Osteoblast (primary cell): ENCODE measurements at regions not wholly inside any gene's neighbourhood (a gene's known extent, or its start where the extent isn't known, plus 50 kb on each side); places are given as distances from the start of the nearest gene placed in this dataset.

Source experiments
- DNase-seq: peaks from one replicate; pipeline ENCODE4 v3.0.0; 2011; ENCODE audit warnings: low spot score, mixed read lengths; ENCODE audit not compliant: insufficient read length; ENCODE audit errors: missing footprints
- H2AFZ ChIP-seq: 2 replicates; pipeline ENCODE4 v1.6.0; 2011; ENCODE audit warnings: mild to moderate bottlenecking, low read length
- H3K27ac ChIP-seq: 2 replicates; pipeline ENCODE4 v1.5.1; 2011; ENCODE audit warnings: mild to moderate bottlenecking, low read depth, low read length, moderate library complexity
- H3K27me3 ChIP-seq: 2 replicates; pipeline ENCODE4 v1.6.0; 2012; ENCODE audit warnings: mild to moderate bottlenecking, control low read depth, inconsistent platforms, low read length, moderate library complexity; ENCODE audit not compliant: insufficient read depth
- H3K36me3 ChIP-seq: 2 replicates; pipeline ENCODE4 v1.5.1; 2011; ENCODE audit warnings: mild to moderate bottlenecking, low read length, control low read depth, moderate library complexity; ENCODE audit not compliant: insufficient read depth
- H3K4me1 ChIP-seq: 2 replicates; pipeline ENCODE4 v1.5.1; 2011; ENCODE audit warnings: mild to moderate bottlenecking, low read length, control low read depth, moderate library complexity; ENCODE audit not compliant: insufficient read depth
- H3K4me2 ChIP-seq: 2 replicates; pipeline ENCODE4 v1.6.0; 2011; ENCODE audit warnings: mild to moderate bottlenecking, low read length; ENCODE audit not compliant: insufficient read depth
- H3K4me3 ChIP-seq: fragments of 200-600 bp; sonication (generic); 3 replicates; pipeline ENCODE4 v1.5.1; 2012; ENCODE audit warnings: mild to moderate bottlenecking, low read length, inconsistent platforms; ENCODE audit not compliant: insufficient read depth
- H3K79me2 ChIP-seq: 2 replicates; pipeline ENCODE4 v1.6.0; 2012; ENCODE audit warnings: mild to moderate bottlenecking, low read length, control low read depth, inconsistent platforms; ENCODE audit not compliant: insufficient read depth
- H3K9me3 ChIP-seq: 2 replicates; pipeline ENCODE4 v1.5.1; 2011; ENCODE audit warnings: low read depth, low read length, control low read depth
- H4K20me1 ChIP-seq: 2 replicates; pipeline ENCODE4 v1.6.0; 2012; ENCODE audit warnings: mild to moderate bottlenecking, low read length, control low read depth; ENCODE audit not compliant: insufficient read depth
- CTCF ChIP-seq: IDR thresholded peaks from 2 replicates; pipeline ENCODE4 v1.5.1; 2011; ENCODE audit warnings: mild to moderate bottlenecking, low read depth, low read length, moderate library complexity; ENCODE audit errors: extremely low read depth

GRCh38 chr1:38197312-38198061 lies 150.9 kb upstream of the POU3F1 start:
- peaks cover 6% of the 10 kb centered on the region for H3K27me3 ChIP-seq
- no peaks in the 10 kb centered on the region for H3K36me3 ChIP-seq
- no peaks in the 10 kb centered on the region for H3K4me1 ChIP-seq
- no peak overlapping the region for H3K27ac ChIP-seq
- H3K9me3 ChIP-seq: no peaks in the 10 kb centered on the region
- no peak for DNase-seq
- H2AFZ ChIP-seq: no peak overlapping the region
- no peaks in the 10 kb centered on the region for H4K20me1 ChIP-seq
- TF ChIP-seq CTCF: no peak
- no peak overlapping the region for H3K4me2 ChIP-seq
- H3K4me3 ChIP-seq: no peak overlapping the region
- no peaks in the 10 kb centered on the region for H3K79me2 ChIP-seq

GRCh38 chr1:38194472-38194871 lies 147.9 kb upstream of the POU3F1 start:
- peaks cover 6% of the 10 kb centered on the region for H3K27me3 ChIP-seq
- H3K79me2 ChIP-seq: no peaks in the 10 kb centered on the region

GRCh38 chr1:38193040-38193439 lies 146.4 kb upstream of the POU3F1 start:
- Histone ChIP-seq H3K9me3 (no peaks in the 10 kb centered on the region), H3K4me3 (no peak overlapping the region), H3K79me2 (no peaks in the 10 kb centered on the region), H3K36me3 (no peaks in the 10 kb centered on the region), H3K27me3 (peaks cover 2% of the 10 kb centered on the region), H3K27ac (no peak overlapping the region), H3K4me1 (no peaks in the 10 kb centered on the region), H4K20me1 (no peaks in the 10 kb centered on the region), H3K4me2 (no peak overlapping the region), H2AFZ (no peak overlapping the region)
- DNase-seq: no peak
- no peak for TF ChIP-seq CTCF

More at GRCh38 chr1:38194472-38194871, 147.9 kb upstream of the POU3F1 start:
- no peak for TF ChIP-seq CTCF
- H3K36me3 ChIP-seq: no peaks in the 10 kb centered on the region
- no peak for DNase-seq
- no peak overlapping the region for H3K4me3 ChIP-seq
- no peaks in the 10 kb centered on the region for H4K20me1 ChIP-seq
- H3K27ac ChIP-seq: no peak overlapping the region
- H3K4me2 ChIP-seq: no peak overlapping the region
- no peaks in the 10 kb centered on the region for H3K4me1 ChIP-seq
- H2AFZ ChIP-seq: no peak overlapping the region
- no peaks in the 10 kb centered on the region for H3K9me3 ChIP-seq

GRCh38 chr1:38191461-38191860 lies 144.9 kb upstream of the POU3F1 start:
- no peak for DNase-seq
- TF ChIP-seq CTCF: no peak
- Histone ChIP-seq H3K36me3 (no peaks in the 10 kb centered on the region), H3K27ac (no peak overlapping the region), H2AFZ (no peak overlapping the region), H3K9me3 (no peaks in the 10 kb centered on the region), H3K79me2 (no peaks in the 10 kb centered on the region), H3K4me1 (no peaks in the 10 kb centered on the region), H4K20me1 (no peaks in the 10 kb centered on the region), H3K4me2 (no peak overlapping the region), H3K4me3 (no peak overlapping the region), H3K27me3 (peaks cover 2% of the 10 kb centered on the region)
